ENCODE measurements at regions not wholly inside any gene's neighbourhood (a gene's known extent, or its start where the extent isn't known, plus 50 kb on each side); places are given as distances from the start of the nearest gene placed in this dataset.

- no peak overlapping the region for H3K4me3 ChIP-seq (ENCODE audit: extremely low read depth in 1 of 4, insufficient read depth in 2 of 4, low read depth in 3 of 4, low read length in 4 of 4)
- H3K23me2 ChIP-seq (ENCODE audit: low read depth, low read length), result no peaks in the 10 kb centered on the region
- no peak overlapping the region for H4K5ac ChIP-seq (ENCODE audit: insufficient read length, low read depth, low read length)
- no peaks in the 10 kb centered on the region for H4K20me1 ChIP-seq (replicated peaks in 1 of 2; ENCODE audit: control insufficient read depth in 1 of 2, insufficient read depth in 2 of 2, low read length in 2 of 2)
- no peak overlapping the region for H3K9ac ChIP-seq (replicated peaks in 1 of 4; ENCODE audit: extremely low read depth in 1 of 4, low read depth in 3 of 4, low read length in 3 of 4)
- no peak overlapping the region for H3K4ac ChIP-seq (replicated peaks; ENCODE audit: insufficient read length, low read depth, low read length)
- H3K9me3 ChIP-seq (ENCODE audit: insufficient read depth in 2 of 2, low read depth in 1 of 2, low read length in 1 of 2), result no peaks in the 10 kb centered on the region
- H3K56ac ChIP-seq (replicated peaks; ENCODE audit: insufficient read length, low read depth, low read length), result no peak overlapping the region
- H3K23ac ChIP-seq (ENCODE audit: insufficient read length), result no peak overlapping the region
- CTCF ChIA-PET (ENCODE audit: partially characterized antibody), result interaction anchor here (0.6 kb wide), 1 partner anchor 195 kb away, joined by 3 read pairs; no protein-coding TSS in a partner anchor
- no peak overlapping the region for H2BK15ac ChIP-seq (ENCODE audit: low read length)
- DNase-seq (ENCODE audit: low read depth in 1 of 2, low spot score in 2 of 2) (no peak), FAIRE-seq (no peak)
- H3K79me1 ChIP-seq (ENCODE audit: low read depth, low read length), result no peaks in the 10 kb centered on the region
- no peak overlapping the region for H2AK5ac ChIP-seq (ENCODE audit: low read depth, low read length)
- no peak overlapping the region for H2BK120ac ChIP-seq (replicated peaks; ENCODE audit: low read depth, low read length)
- no peak overlapping the region for H3K4me2 ChIP-seq (ENCODE audit: insufficient read depth in 1 of 2, low read depth in 2 of 2, low read length in 2 of 2)
- no peaks in the 10 kb centered on the region for H3K79me2 ChIP-seq (ENCODE audit: control insufficient read depth in 1 of 2, insufficient read depth in 2 of 2, low read length in 2 of 2)
- no peak overlapping the region for H3K14ac ChIP-seq (ENCODE audit: insufficient read length)
- H3K27ac ChIP-seq (ENCODE audit: low read depth, low read length), result no peak overlapping the region
- no peak overlapping the region for H2AFZ ChIP-seq (ENCODE audit: low read length)
- H2BK20ac ChIP-seq (ENCODE audit: low read length), result no peak overlapping the region
- no peaks in the 10 kb centered on the region for H3K27me3 ChIP-seq (replicated peaks in 1 of 4; ENCODE audit: control insufficient read depth in 3 of 4, extremely low read depth in 1 of 4, insufficient read depth in 3 of 4, low read length in 3 of 4)
- H3K18ac ChIP-seq (ENCODE audit: extremely low read depth, low read length), result no peak overlapping the region
- no peak overlapping the region for H2BK12ac ChIP-seq (ENCODE audit: low read depth, low read length)
- H3K36me3 ChIP-seq (ENCODE audit: control insufficient read depth in 2 of 4, insufficient read depth in 4 of 4, low read length in 3 of 4), result no peaks in the 10 kb centered on the region; a peak in 1 of 8 replicates
- no peaks in the 10 kb centered on the region for H3K4me1 ChIP-seq (replicated peaks in 1 of 4; ENCODE audit: control insufficient read depth in 3 of 4, insufficient read depth in 4 of 4, low read length in 3 of 4)
- POLR2A ChIA-PET (ENCODE audit: partially characterized antibody), result no interaction called here
- no peak overlapping the region for H4K91ac ChIP-seq (replicated peaks; ENCODE audit: insufficient read length, low read length)
- H4K8ac ChIP-seq (ENCODE audit: extremely low read depth, insufficient read depth, low read length), result no peak overlapping the region
- no peak overlapping the region for H2BK5ac ChIP-seq (ENCODE audit: low read depth, low read length)
- no peak for TF ChIP-seq JUND (IDR thresholded peaks at IDR 0.05; ENCODE audit: low read length)
- no peak for TF ChIP-seq CREB1 (IDR thresholded peaks at IDR 0.05)
- TF ChIP-seq NANOG (IDR thresholded peaks at IDR 0.05; ENCODE audit: insufficient read depth, low read depth, low read length, poor library complexity, severe bottlenecking), result no peak
- TF ChIP-seq MAX (IDR thresholded peaks at IDR 0.05), result no peak
- no peak for TF ChIP-seq CBX5 (IDR thresholded peaks at IDR 0.05; ENCODE audit: low read depth, low read length)
These were observed 60.4 kb upstream of the LYPLAL1 start for GRCh38 chr1:219113261-219113660.
